Endothelial cell of umbilical vein (primary cell): ENCODE measurements at regions not wholly inside any gene's neighbourhood (a gene's known extent, or its start where the extent isn't known, plus 50 kb on each side); places are given as distances from the start of the nearest gene placed in this dataset.

Experiments used
- BruUV-seq: library from RNA; stranded (reverse); fragments of 400-500 nt; replicated peaks from 2 replicates; lab custom pipeline; 2021; lab: Mats Ljungman, UMichigan
- CTCF ChIA-PET: fragments of 300-600, 350-600 bp; sonication (Branson Sonifier 250); formaldehyde crosslinking; loops from one replicate; lab custom pipeline; 2021; ENCODE audit warnings: antibody characterized with exemption, inconsistent platforms; lab: Charles Lee
- POLR2A ChIA-PET: fragments of 300-600, 350-600 bp; sonication (Branson Sonifier 250); formaldehyde crosslinking; loops from one replicate; lab custom pipeline; 2021; ENCODE audit warnings: antibody characterized with exemption, inconsistent platforms; lab: Charles Lee
- DNase-seq: peaks from one replicate; pipeline ENCODE4 v3.0.0-alpha.2; 2011; ENCODE audit warnings: low read depth, low spot score
- FAIRE-seq: peaks from 2 replicates; lab custom pipeline; 2011; peaks lifted over from hg19 to GRCh38; lab: Jason Lieb, UNC
- H2AFZ ChIP-seq: 2 replicates; pipeline ENCODE4 v1.6.0; 2012; ENCODE audit warnings: low read depth, low read length, control low read depth, inconsistent platforms
- H3K27ac ChIP-seq: 2 replicates; pipeline ENCODE4 v1.5.1; 2011; ENCODE audit warnings: low read depth, mild to moderate bottlenecking, control low read depth, low read length, moderate library complexity; ENCODE audit not compliant: insufficient read depth
- H3K27me3 ChIP-seq, 2 experiments: 2 replicates each; pipeline versions ENCODE4 v1.6.0 to v1.6.1; 2011; ENCODE audit warnings: low read length in 2 of 2, mixed read lengths in 1 of 2; ENCODE audit not compliant: control insufficient read depth in 2 of 2, insufficient read depth in 2 of 2
- H3K36me3 ChIP-seq, 2 experiments: 2 replicates in 1 of 2; 3 replicates in 1 of 2; pipeline ENCODE4 v1.5.1; 2011; ENCODE audit warnings: low read length in 2 of 2, mild to moderate bottlenecking in 1 of 2, moderate library complexity in 1 of 2; ENCODE audit not compliant: control insufficient read depth in 2 of 2, insufficient read depth in 2 of 2; ENCODE audit errors: extremely low read depth in 1 of 2
- H3K4me1 ChIP-seq: 3 replicates; pipeline ENCODE4 v1.5.1; 2011; ENCODE audit warnings: mild to moderate bottlenecking, low read length; ENCODE audit not compliant: control insufficient read depth, insufficient read depth; ENCODE audit errors: extremely low read depth
- H3K4me2 ChIP-seq: 2 replicates; pipeline ENCODE4 v1.6.1; 2011; ENCODE audit warnings: low read length, control low read depth, mixed read lengths; ENCODE audit not compliant: insufficient read depth
- H3K4me3 ChIP-seq, 3 experiments: fragments of 200-600 bp in 1 of 3; sonication (generic), shearing (Covaris generic) in 1 of 3; replicated peaks in 1 of 3; 2 replicates each; pipeline ENCODE4 v1.5.1; 2011 to 2016; ENCODE audit warnings: control low read depth in 3 of 3, low read length in 3 of 3, mild to moderate bottlenecking in 2 of 3, inconsistent platforms in 1 of 3, low read depth in 1 of 3, moderate library complexity in 1 of 3; ENCODE audit not compliant: insufficient read depth in 1 of 3
- H3K79me2 ChIP-seq: 2 replicates; pipeline ENCODE4 v1.6.0; 2012; ENCODE audit warnings: low read length, inconsistent platforms; ENCODE audit not compliant: control insufficient read depth, insufficient read depth
- H3K9ac ChIP-seq: replicated peaks from 2 replicates; pipeline ENCODE3; 2011; ENCODE audit warnings: low read length, control low read depth; ENCODE audit not compliant: insufficient read depth; ENCODE audit errors: extremely low read depth
- H3K9me1 ChIP-seq: replicated peaks from 3 replicates; pipeline ENCODE4 v1.6.0; 2011; ENCODE audit warnings: mild to moderate bottlenecking, low read length; ENCODE audit not compliant: control insufficient read depth, insufficient read depth; ENCODE audit errors: extremely low read depth
- H3K9me3 ChIP-seq: replicated peaks from 2 replicates; pipeline ENCODE4 v1.5.1; 2012; ENCODE audit warnings: low read length, inconsistent platforms; ENCODE audit not compliant: control insufficient read depth, insufficient read depth
- H4K20me1 ChIP-seq: replicated peaks from 2 replicates; pipeline ENCODE3; 2011; ENCODE audit warnings: mild to moderate bottlenecking, low read length; ENCODE audit not compliant: control insufficient read depth, insufficient read depth; ENCODE audit errors: extremely low read depth
- CTCF ChIP-seq, 2 donors: IDR thresholded peaks; 1 replicate in 1 of 2; 2 replicates in 1 of 2; pipeline ENCODE4 v1.5.1; 2011; ENCODE audit warnings: low read length in 2 of 2, mild to moderate bottlenecking in 2 of 2, moderate library complexity in 2 of 2, control low read depth in 1 of 2, inconsistent platforms in 1 of 2, low read depth in 1 of 2; ENCODE audit not compliant: insufficient read depth in 1 of 2; ENCODE audit errors: extremely low read depth in 1 of 2
- EZH2 ChIP-seq: IDR thresholded peaks from 2 replicates; pipeline ENCODE4 v1.6.1; 2012; ENCODE audit warnings: borderline replicate concordance, low read depth, mild to moderate bottlenecking, moderate library complexity, low read length, inconsistent platforms; ENCODE audit not compliant: severe bottlenecking
- FOS ChIP-seq: IDR thresholded peaks from 2 replicates; pipeline ENCODE4 v1.6.1; 2011; ENCODE audit warnings: mild to moderate bottlenecking, low read length, moderate library complexity, borderline replicate concordance; ENCODE audit not compliant: insufficient read depth
- GATA2 ChIP-seq: IDR thresholded peaks from 2 replicates; pipeline ENCODE4 v1.7.0; 2011; ENCODE audit warnings: low read depth, mild to moderate bottlenecking, moderate library complexity, mixed read lengths, low read length; ENCODE audit not compliant: insufficient read length, insufficient read depth
- JUN ChIP-seq: IDR thresholded peaks from 2 replicates; pipeline ENCODE4 v1.6.1; 2011; ENCODE audit warnings: borderline replicate concordance, low read depth; ENCODE audit not compliant: insufficient read length, insufficient read depth
- MAX ChIP-seq: IDR thresholded peaks from 2 replicates; pipeline ENCODE4 v1.6.1; 2011; ENCODE audit not compliant: insufficient read depth, insufficient read length
- MYC ChIP-seq: IDR thresholded peaks from one replicate; pipeline ENCODE4 v1.6.1; 2011; ENCODE audit warnings: mild to moderate bottlenecking, low read depth, low read length
- POLR2A ChIP-seq: IDR thresholded peaks from 2 replicates; pipeline ENCODE4 v1.6.1; 2012; ENCODE audit warnings: low read depth, mild to moderate bottlenecking, control low read depth, low read length
- POLR2AphosphoS5 ChIP-seq: IDR thresholded peaks from 2 replicates; pipeline ENCODE4 v1.6.1; 2012; ENCODE audit warnings: low read depth, mild to moderate bottlenecking, control low read depth, low read length, moderate library complexity; ENCODE audit not compliant: insufficient read depth
- dilution Hi-C: fragments of 300-500 bp; cut with MboI; formaldehyde crosslinking; loops from one replicate; pipeline ENCODE4 v1.15.0; 2019; ENCODE audit warnings: low sequenced_read_pairs; ENCODE audit not compliant: extremely low pct_ligation_motif_present
- intact Hi-C: fragments of 100-400 bp; cut with micrococcal nuclease; formaldehyde crosslinking; loops from one replicate; pipeline ENCODE4 v1.10.0; 2022

GRCh38 chr7:49255054-49255453, 330.7 kb downstream of the CDC14C start:
- no peak for DNase-seq
- H3K4me3 ChIP-seq: no peak overlapping the region
- no peak overlapping the region for H3K27ac ChIP-seq
- peaks cover 5% of the 10 kb centered on the region for H3K9me3 ChIP-seq
- no peaks in the 10 kb centered on the region for H4K20me1 ChIP-seq
- POLR2A ChIA-PET: no interaction called here
- CTCF ChIA-PET: no interaction called here
- no peaks in the 10 kb centered on the region for H3K79me2 ChIP-seq
- FAIRE-seq: no peak
- H3K9ac ChIP-seq: no peak overlapping the region
- H2AFZ ChIP-seq: no peak overlapping the region
- TF ChIP-seq MAX (no peak), POLR2A (no peak), GATA2 (no peak), EZH2 (no peak), MYC (no peak), JUN (no peak), FOS (no peak)
- dilution Hi-C loops: no loop called here
- no peaks in the 10 kb centered on the region for H3K36me3 ChIP-seq
- BruUV-seq: no TSS peak
- H3K27me3 ChIP-seq: no peaks in the 10 kb centered on the region
- no peak overlapping the region for H3K4me2 ChIP-seq
- intact Hi-C loops: no loop called here
- H3K9me1 ChIP-seq: no peaks in the 10 kb centered on the region
- H3K4me1 ChIP-seq: no peaks in the 10 kb centered on the region

- H3K9me1 ChIP-seq: no peaks in the 10 kb centered on the region
- FAIRE-seq (no peak), DNase-seq (no peak)
- H3K36me3 ChIP-seq: no peaks in the 10 kb centered on the region
- no peaks in the 10 kb centered on the region for H4K20me1 ChIP-seq
- H3K27me3 ChIP-seq: no peaks in the 10 kb centered on the region
- no peak overlapping the region for H3K9ac ChIP-seq
- intact Hi-C loops (no loop called here), dilution Hi-C loops (no loop called here)
- no peaks in the 10 kb centered on the region for H3K79me2 ChIP-seq
- BruUV-seq: no TSS peak
- ChIA-PET CTCF (no interaction called here), POLR2A (no interaction called here)
- H3K4me1 ChIP-seq: no peaks in the 10 kb centered on the region
- no peak overlapping the region for H3K27ac ChIP-seq
- H3K4me3 ChIP-seq: no peak overlapping the region
- no peak overlapping the region for H3K4me2 ChIP-seq
- peaks cover 5% of the 10 kb centered on the region for H3K9me3 ChIP-seq
- TF ChIP-seq GATA2 (no peak), POLR2AphosphoS5 (no peak), EZH2 (no peak), FOS (no peak), POLR2A (no peak), CTCF (IDR thresholded peaks at IDR 0.05; ENCODE audit: extremely low read depth in 1 of 2, insufficient read depth in 1 of 2, low read depth in 1 of 2, low read length in 2 of 2) (no peak), JUN (no peak), MYC (no peak), MAX (no peak)
- H2AFZ ChIP-seq: no peak overlapping the region
Observed at GRCh38 chr7:49260538-49260937, 336.2 kb downstream of the CDC14C start.
